Right lung (tissue), 2 donors: ENCODE measurements at regions not wholly inside any gene's neighbourhood (a gene's known extent, or its start where the extent isn't known, plus 50 kb on each side); places are given as distances from the start of the nearest gene placed in this dataset.
"Not testable (repeated sequence)": the region's sequence is repeated elsewhere in the genome, so short reads cannot be mapped to it uniquely, and the experiment has no call there.

Experiments used
- DNase-seq, 2 donors: peaks; one replicate each; pipeline ENCODE4 v3.0.0-alpha.2; 2013

GRCh38 chrX:19237901-19238300 is 105.8 kb upstream of the PDHA1 start:
- DNase-seq, result peak; percentile 31 to 37

- no peak for DNase-seq
These were observed 100.3 kb upstream of the PDHA1 start for GRCh38 chrX:19243431-19243830.

GRCh38 chrX:19244921-19245320 is 98.8 kb upstream of the PDHA1 start:
- DNase-seq, result not testable (repeated sequence)

GRCh38 chrX:19245711-19246269 is 97.9 kb upstream of the PDHA1 start:
- no peak for DNase-seq

GRCh38 chrX:19256986-19257385 is 86.7 kb upstream of the PDHA1 start:
- DNase-seq, result no peak

GRCh38 chrX:19261026-19261425 is 82.7 kb upstream of the PDHA1 start:
- DNase-seq, result not testable (repeated sequence)

- no peak for DNase-seq
These were observed 73.0 kb upstream of the PDHA1 start for GRCh38 chrX:19270727-19271126.

- DNase-seq, result no peak
These were observed 71.3 kb upstream of the PDHA1 start for GRCh38 chrX:19272452-19272851.

GRCh38 chrX:19280636-19281035 is 63.1 kb upstream of the PDHA1 start:
- DNase-seq, result no peak

GRCh38 chrX:19281256-19281655 is 62.5 kb upstream of the PDHA1 start:
- no peak for DNase-seq

- DNase-seq, result no peak
These were observed 60.0 kb upstream of the PDHA1 start for GRCh38 chrX:19283597-19284339.

- no peak for DNase-seq
These were observed 57.9 kb upstream of the PDHA1 start for GRCh38 chrX:19285857-19286256.

GRCh38 chrX:19291086-19291485 is 52.6 kb upstream of the PDHA1 start:
- no peak for DNase-seq

GRCh38 chrX:19293606-19294325 is 50.0 kb upstream of the PDHA1 start:
- no peak for DNase-seq
